C4-2B (cell line): ENCODE measurements at regions not wholly inside any gene's neighbourhood (a gene's known extent, or its start where the extent isn't known, plus 50 kb on each side); places are given as distances from the start of the nearest gene placed in this dataset.
"Not testable (repeated sequence)": the region's sequence is repeated elsewhere in the genome, so short reads cannot be mapped to it uniquely, and the experiment has no call there.

Experiments used
- H3K27ac ChIP-seq: fragments of 450-650 bp; 2 replicates; pipeline ENCODE4 v1.5.1; 2017
- CTCF ChIP-seq: fragments of 450-650 bp; conservative IDR thresholded peaks from 2 replicates; pipeline ENCODE4 v1.5.1; 2017; ENCODE audit warnings: mild to moderate bottlenecking
- ZFX ChIP-seq: fragments of 450-650 bp; IDR thresholded peaks from 2 replicates; pipeline ENCODE4 v1.6.1; 2017

GRCh38 chr6:135605278-135605790 lies 107.8 kb upstream of the AHI1 start:
- TF ChIP-seq ZFX, result no peak
- TF ChIP-seq CTCF, result no peak
- H3K27ac ChIP-seq, result no peak overlapping the region

GRCh38 chr6:135606392-135606791 lies 108.9 kb upstream of the AHI1 start:
- no peak for TF ChIP-seq ZFX
- TF ChIP-seq CTCF, result no peak
- H3K27ac ChIP-seq, result no peak overlapping the region

GRCh38 chr6:135608031-135608430 lies 110.5 kb upstream of the AHI1 start:
- no peak overlapping the region for H3K27ac ChIP-seq
- no peak for TF ChIP-seq ZFX
- no peak for TF ChIP-seq CTCF

- H3K27ac ChIP-seq, result not testable (repeated sequence)
These were observed 112.7 kb upstream of the AHI1 start for GRCh38 chr6:135610192-135610591.

- no peak overlapping the region for H3K27ac ChIP-seq
- TF ChIP-seq CTCF (no peak), ZFX (no peak)
These were observed 119.1 kb upstream of the AHI1 start for GRCh38 chr6:135616655-135617054.

GRCh38 chr6:135617222-135617621 lies 119.7 kb upstream of the AHI1 start:
- no peak for TF ChIP-seq CTCF
- TF ChIP-seq ZFX, result no peak
- no peak overlapping the region for H3K27ac ChIP-seq

- TF ChIP-seq CTCF (no peak), ZFX (no peak)
- no peak overlapping the region for H3K27ac ChIP-seq
These were observed 124.5 kb upstream of the AHI1 start for GRCh38 chr6:135622081-135622480.

GRCh38 chr6:135623979-135624378 lies 126.4 kb upstream of the AHI1 start:
- no peak overlapping the region for H3K27ac ChIP-seq
- TF ChIP-seq CTCF, result no peak
- TF ChIP-seq ZFX, result no peak
